ENCODE measurements at regions not wholly inside any gene's neighbourhood (a gene's known extent, or its start where the extent isn't known, plus 50 kb on each side); places are given as distances from the start of the nearest gene placed in this dataset.

GRCh38 chr2:42957109-42957860 is 164.9 kb upstream of the HAAO start:
- no peak overlapping the region for H3K9ac ChIP-seq (ENCODE audit: low read length in 2 of 2)
- H3K4me1 ChIP-seq (ENCODE audit: control insufficient read depth, insufficient read depth, low read length): peaks cover 47% of the 10 kb centered on the region
- H3K27me3 ChIP-seq (ENCODE audit: control insufficient read depth in 1 of 2, insufficient read depth in 2 of 2, low read length in 2 of 2): no peaks in the 10 kb centered on the region
- no peaks in the 10 kb centered on the region for H3K9me3 ChIP-seq (ENCODE audit: control insufficient read depth in 2 of 2, low read length in 2 of 2)
- no peak overlapping the region for H3K27ac ChIP-seq (ENCODE audit: low read length)
- H3K4me3 ChIP-seq (ENCODE audit: low read length in 2 of 2): no peak overlapping the region
- H3K36me3 ChIP-seq (ENCODE audit: control insufficient read depth in 2 of 2, insufficient read depth in 2 of 2, low read length in 2 of 2): no peaks in the 10 kb centered on the region

GRCh38 chr2:42954227-42954962 is 162.0 kb upstream of the HAAO start:
- Histone ChIP-seq H3K27ac (ENCODE audit: low read length) (no peak overlapping the region), H3K36me3 (ENCODE audit: control insufficient read depth in 2 of 2, insufficient read depth in 2 of 2, low read length in 2 of 2) (no peaks in the 10 kb centered on the region), H3K9me3 (ENCODE audit: control insufficient read depth in 2 of 2, low read length in 2 of 2) (no peaks in the 10 kb centered on the region), H3K9ac (ENCODE audit: low read length in 2 of 2) (no peak overlapping the region), H3K4me1 (ENCODE audit: control insufficient read depth, insufficient read depth, low read length) (peaks cover 21% of the 10 kb centered on the region), H3K27me3 (ENCODE audit: control insufficient read depth in 1 of 2, insufficient read depth in 2 of 2, low read length in 2 of 2) (no peaks in the 10 kb centered on the region), H3K4me3 (ENCODE audit: low read length in 2 of 2) (no peak overlapping the region)

- peaks cover 13% of the 10 kb centered on the region for H3K4me1 ChIP-seq (ENCODE audit: control insufficient read depth, insufficient read depth, low read length)
- no peaks in the 10 kb centered on the region for H3K36me3 ChIP-seq (ENCODE audit: control insufficient read depth in 2 of 2, insufficient read depth in 2 of 2, low read length in 2 of 2)
- no peak overlapping the region for H3K27ac ChIP-seq (ENCODE audit: low read length)
Measured at GRCh38 chr2:42953216-42953615, 160.8 kb upstream of the HAAO start.

GRCh38 chr2:42951263-42951938 is 159.0 kb upstream of the HAAO start:
- no peaks in the 10 kb centered on the region for H3K9me3 ChIP-seq (ENCODE audit: control insufficient read depth in 2 of 2, low read length in 2 of 2)
- peaks cover 11% of the 10 kb centered on the region for H3K4me1 ChIP-seq (ENCODE audit: control insufficient read depth, insufficient read depth, low read length)
- H3K4me3 ChIP-seq (ENCODE audit: low read length in 2 of 2): no peak overlapping the region
- no peaks in the 10 kb centered on the region for H3K27me3 ChIP-seq (ENCODE audit: control insufficient read depth in 1 of 2, insufficient read depth in 2 of 2, low read length in 2 of 2)
- H3K27ac ChIP-seq (ENCODE audit: low read length): no peak overlapping the region
- no peak overlapping the region for H3K9ac ChIP-seq (ENCODE audit: low read length in 2 of 2)
- H3K36me3 ChIP-seq (ENCODE audit: control insufficient read depth in 2 of 2, insufficient read depth in 2 of 2, low read length in 2 of 2): no peaks in the 10 kb centered on the region

More at GRCh38 chr2:42953216-42953615, 160.8 kb upstream of the HAAO start:
- Histone ChIP-seq H3K4me3 (ENCODE audit: low read length in 2 of 2) (no peak overlapping the region), H3K27me3 (ENCODE audit: control insufficient read depth in 1 of 2, insufficient read depth in 2 of 2, low read length in 2 of 2) (no peaks in the 10 kb centered on the region), H3K9ac (ENCODE audit: low read length in 2 of 2) (no peak overlapping the region), H3K9me3 (ENCODE audit: control insufficient read depth in 2 of 2, low read length in 2 of 2) (no peaks in the 10 kb centered on the region)

GRCh38 chr2:42949125-42949524 is 156.7 kb upstream of the HAAO start:
- peaks cover 11% of the 10 kb centered on the region for H3K4me1 ChIP-seq (ENCODE audit: control insufficient read depth, insufficient read depth, low read length)
- no peaks in the 10 kb centered on the region for H3K9me3 ChIP-seq (ENCODE audit: control insufficient read depth in 2 of 2, low read length in 2 of 2)
- H3K4me3 ChIP-seq (ENCODE audit: low read length in 2 of 2): no peak overlapping the region
- no peaks in the 10 kb centered on the region for H3K27me3 ChIP-seq (ENCODE audit: control insufficient read depth in 1 of 2, insufficient read depth in 2 of 2, low read length in 2 of 2)
- no peak overlapping the region for H3K9ac ChIP-seq (ENCODE audit: low read length in 2 of 2)
- H3K27ac ChIP-seq (ENCODE audit: low read length): no peak overlapping the region
- no peaks in the 10 kb centered on the region for H3K36me3 ChIP-seq (ENCODE audit: control insufficient read depth in 2 of 2, insufficient read depth in 2 of 2, low read length in 2 of 2)

GRCh38 chr2:42947809-42948600 is 155.6 kb upstream of the HAAO start:
- no peaks in the 10 kb centered on the region for H3K27me3 ChIP-seq (ENCODE audit: control insufficient read depth in 1 of 2, insufficient read depth in 2 of 2, low read length in 2 of 2)
- H3K4me1 ChIP-seq (ENCODE audit: control insufficient read depth, insufficient read depth, low read length): peaks cover 9% of the 10 kb centered on the region
- H3K9ac ChIP-seq (ENCODE audit: low read length in 2 of 2): no peak overlapping the region
- H3K9me3 ChIP-seq (ENCODE audit: control insufficient read depth in 2 of 2, low read length in 2 of 2): no peaks in the 10 kb centered on the region
- H3K36me3 ChIP-seq (ENCODE audit: control insufficient read depth in 2 of 2, insufficient read depth in 2 of 2, low read length in 2 of 2): no peaks in the 10 kb centered on the region
- no peak overlapping the region for H3K27ac ChIP-seq (ENCODE audit: low read length)
- no peak overlapping the region for H3K4me3 ChIP-seq (ENCODE audit: low read length in 2 of 2)

GRCh38 chr2:42944779-42945415 is 152.5 kb upstream of the HAAO start:
- H3K27ac ChIP-seq (ENCODE audit: low read length): no peak overlapping the region

GRCh38 chr2:42942990-42943493 is 150.7 kb upstream of the HAAO start:
- no peak overlapping the region for H3K27ac ChIP-seq (ENCODE audit: low read length)

More at GRCh38 chr2:42944779-42945415, 152.5 kb upstream of the HAAO start:
- Histone ChIP-seq H3K4me1 (ENCODE audit: control insufficient read depth, insufficient read depth, low read length) (peaks cover 14% of the 10 kb centered on the region), H3K36me3 (ENCODE audit: control insufficient read depth in 2 of 2, insufficient read depth in 2 of 2, low read length in 2 of 2) (no peaks in the 10 kb centered on the region), H3K4me3 (ENCODE audit: low read length in 2 of 2) (no peak overlapping the region), H3K9me3 (ENCODE audit: control insufficient read depth in 2 of 2, low read length in 2 of 2) (no peaks in the 10 kb centered on the region), H3K27me3 (ENCODE audit: control insufficient read depth in 1 of 2, insufficient read depth in 2 of 2, low read length in 2 of 2) (no peaks in the 10 kb centered on the region), H3K9ac (ENCODE audit: low read length in 2 of 2) (no peak overlapping the region)

GRCh38 chr2:42942214-42942989 is 150.0 kb upstream of the HAAO start:
- H3K27ac ChIP-seq (ENCODE audit: low read length): no peak overlapping the region
- peaks cover 27% of the 10 kb centered on the region for H3K4me1 ChIP-seq (ENCODE audit: control insufficient read depth, insufficient read depth, low read length)
- no peak overlapping the region for H3K4me3 ChIP-seq (ENCODE audit: low read length in 2 of 2)
- H3K27me3 ChIP-seq (ENCODE audit: control insufficient read depth in 1 of 2, insufficient read depth in 2 of 2, low read length in 2 of 2): no peaks in the 10 kb centered on the region
- no peak overlapping the region for H3K9ac ChIP-seq (ENCODE audit: low read length in 2 of 2)
- H3K9me3 ChIP-seq (ENCODE audit: control insufficient read depth in 2 of 2, low read length in 2 of 2): no peaks in the 10 kb centered on the region
- no peaks in the 10 kb centered on the region for H3K36me3 ChIP-seq (ENCODE audit: control insufficient read depth in 2 of 2, insufficient read depth in 2 of 2, low read length in 2 of 2)

More at GRCh38 chr2:42942990-42943493, 150.7 kb upstream of the HAAO start:
- Histone ChIP-seq H3K27me3 (ENCODE audit: control insufficient read depth in 1 of 2, insufficient read depth in 2 of 2, low read length in 2 of 2) (no peaks in the 10 kb centered on the region), H3K36me3 (ENCODE audit: control insufficient read depth in 2 of 2, insufficient read depth in 2 of 2, low read length in 2 of 2) (no peaks in the 10 kb centered on the region), H3K9me3 (ENCODE audit: control insufficient read depth in 2 of 2, low read length in 2 of 2) (no peaks in the 10 kb centered on the region), H3K9ac (ENCODE audit: low read length in 2 of 2) (no peak overlapping the region), H3K4me3 (ENCODE audit: low read length in 2 of 2) (no peak overlapping the region), H3K4me1 (ENCODE audit: control insufficient read depth, insufficient read depth, low read length) (peaks cover 27% of the 10 kb centered on the region)
